HG03025 (cell line): ENCODE measurements at regions not wholly inside any gene's neighbourhood (a gene's known extent, or its start where the extent isn't known, plus 50 kb on each side); places are given as distances from the start of the nearest gene placed in this dataset.

Experiments
- ATAC-seq: cut with Tn5 transposase; IDR thresholded peaks from one replicate; pipeline ENCODE4 v1.9.1; 2021; ENCODE audit warnings: mild to moderate bottlenecking, moderate library complexity; ENCODE audit not compliant: unreplicated experiment, low FRiP score

DNA sequence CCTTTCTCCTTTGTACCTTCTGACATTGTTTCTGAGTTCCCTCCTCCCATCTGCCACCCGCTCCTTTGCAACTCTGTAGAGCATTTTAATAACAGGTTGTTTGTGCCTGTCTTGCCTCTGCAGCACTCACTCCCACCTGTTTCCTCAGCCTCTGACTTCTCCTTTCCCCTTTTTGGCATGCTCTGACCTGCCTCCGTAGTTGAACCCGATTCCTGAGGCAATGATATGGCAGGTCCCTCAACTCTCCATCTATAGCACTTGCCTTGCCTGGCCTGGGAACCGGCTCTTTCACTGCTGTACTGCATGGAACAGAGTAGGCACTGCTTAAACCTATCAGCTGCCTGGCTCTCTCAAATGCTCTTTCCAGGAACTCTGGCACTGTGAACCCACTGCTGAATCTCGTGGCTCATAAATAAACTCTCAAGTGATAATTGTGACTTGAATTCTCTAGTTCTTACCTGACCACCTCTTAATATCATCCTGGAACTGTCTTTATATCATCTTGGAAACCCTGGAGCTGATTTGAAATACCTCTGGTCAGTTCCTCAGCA, 50.3 kb downstream of the UTRN start:
- ATAC-seq = no peak

DNA sequence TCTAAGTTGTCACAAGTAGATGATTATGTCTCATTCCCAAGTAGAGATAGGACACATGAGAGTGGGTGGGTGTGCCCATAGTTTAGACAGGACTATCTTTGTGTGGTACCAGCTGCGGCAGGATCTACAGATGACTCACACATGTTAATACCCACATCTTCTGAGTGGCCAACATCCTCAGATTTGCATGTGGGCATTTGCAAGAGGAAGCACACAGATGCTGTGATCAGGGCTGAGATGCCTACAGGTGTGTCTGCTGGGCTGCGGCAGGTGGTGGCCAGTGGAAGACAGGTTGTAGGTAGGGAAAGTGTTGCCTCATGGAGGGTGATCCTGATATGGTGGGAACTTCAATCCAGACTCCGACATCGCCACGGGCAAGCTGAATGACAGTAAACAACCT, 50.8 kb downstream of the UTRN start:
- ATAC-seq = no peak

GRCh38 chr6:144336900-144337299, 51.8 kb downstream of the UTRN start:
- ATAC-seq = no peak

- ATAC-seq = no peak
These were observed 53.3 kb downstream of the UTRN start for GRCh38 chr6:144338474-144338873.

GRCh38 chr6:144338951-144339700, 54.0 kb downstream of the UTRN start:
- no peak for ATAC-seq

- no peak for ATAC-seq
These were observed 54.8 kb downstream of the UTRN start for GRCh38 chr6:144339859-144340452.

DNA sequence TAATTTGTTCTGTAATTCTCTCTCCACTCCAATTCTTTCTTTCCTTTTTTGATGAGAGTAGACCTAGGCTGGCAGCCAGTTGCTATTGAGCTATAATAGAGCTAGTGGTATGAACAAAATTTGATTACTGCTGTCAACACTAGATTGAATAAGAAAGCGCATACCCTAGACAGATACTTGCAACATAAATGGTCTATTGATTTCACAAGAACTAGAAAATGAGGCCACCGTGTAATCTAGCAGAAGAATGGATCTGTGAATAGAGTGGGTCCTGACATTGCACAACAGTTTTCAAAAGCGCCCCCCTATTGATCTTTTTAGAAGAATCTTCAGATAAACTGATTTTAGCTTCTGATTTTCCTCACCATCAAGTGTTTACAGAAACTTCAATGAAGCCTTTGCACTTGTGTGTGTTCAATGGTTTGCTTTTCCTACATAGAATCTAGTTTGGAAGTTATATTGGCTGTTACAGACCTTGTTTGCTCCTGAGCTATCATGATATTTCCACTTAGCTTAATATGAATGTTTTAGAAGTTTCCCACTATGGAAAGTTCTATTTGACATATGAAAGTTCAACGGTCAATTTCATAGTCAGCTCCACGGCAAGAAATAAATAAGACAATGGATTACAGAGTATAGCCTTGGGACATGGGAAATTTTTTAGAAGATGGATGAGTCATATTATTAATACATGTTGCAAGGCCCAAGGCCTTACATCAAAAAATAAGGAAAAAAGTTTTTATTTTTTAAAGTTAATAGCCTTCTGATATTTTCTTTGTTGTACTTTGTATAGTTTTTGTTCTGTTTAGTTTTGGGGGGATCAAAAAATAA, 55.6 kb downstream of the UTRN start:
- ATAC-seq = no peak

DNA sequence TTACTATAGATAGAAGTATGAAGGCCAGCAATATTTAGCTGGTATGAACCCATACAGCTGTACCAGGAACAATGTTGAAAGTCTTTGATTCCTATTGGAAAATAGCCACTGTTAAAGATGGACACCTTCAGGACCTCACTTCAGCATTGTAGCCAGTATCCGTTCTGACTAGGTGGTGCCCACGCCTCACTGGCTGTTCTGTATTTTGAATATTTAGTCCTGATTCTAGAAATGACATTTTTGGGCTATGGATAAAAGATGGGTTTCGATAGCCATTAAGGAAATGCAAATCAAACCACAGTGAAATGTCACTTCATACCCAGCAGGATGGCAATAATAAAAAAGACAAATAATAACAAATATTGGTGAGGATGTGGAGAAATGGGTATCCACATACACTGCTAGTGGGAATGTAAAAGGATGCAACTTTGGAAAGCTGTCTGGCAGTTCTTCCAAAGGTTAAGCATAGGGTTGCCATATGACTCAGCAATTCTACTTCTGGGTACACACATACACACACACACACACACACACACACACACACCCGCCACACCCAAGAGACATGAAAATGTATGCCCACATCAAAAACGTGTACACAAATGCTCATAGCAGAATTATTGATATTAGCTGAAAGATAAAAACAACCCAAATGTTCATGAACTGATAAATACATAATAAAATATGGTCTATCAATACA, 56.8 kb downstream of the UTRN start:
- ATAC-seq = peak; percentile 33

DNA sequence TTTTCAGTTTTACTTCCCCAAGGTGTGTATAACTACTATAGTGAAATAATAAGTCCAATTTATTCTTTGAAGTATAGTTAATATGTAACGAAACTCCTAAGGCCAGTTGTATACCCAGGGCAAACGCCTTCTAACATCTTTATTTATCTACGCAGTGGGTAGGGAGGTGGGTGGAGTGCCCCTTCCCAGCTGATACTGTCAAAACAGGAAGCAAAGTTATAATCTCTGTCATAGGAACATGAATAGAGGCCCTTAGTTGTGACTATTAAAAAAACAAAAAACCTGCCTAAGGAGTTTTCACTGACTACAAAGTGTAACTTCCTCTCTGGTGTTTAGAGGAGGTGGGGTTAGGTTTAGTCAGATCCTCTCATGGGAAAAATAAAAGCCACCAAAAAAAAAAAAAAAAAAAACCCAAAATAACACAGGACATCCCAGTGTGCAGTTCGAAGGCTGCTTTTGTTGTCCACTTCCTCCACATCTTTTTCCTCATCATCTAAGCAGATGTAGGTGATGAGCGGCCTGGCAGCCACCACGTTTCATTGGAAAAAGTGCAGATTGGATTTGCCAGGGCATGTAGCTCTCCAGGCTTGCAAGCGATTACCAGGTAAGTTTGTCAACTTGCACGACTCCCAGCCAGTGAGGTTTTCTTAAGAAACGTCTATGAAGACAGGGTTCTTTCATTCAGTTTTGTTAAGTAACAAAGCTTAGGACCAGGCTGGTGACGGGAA, 58.7 kb downstream of the UTRN start:
- peak; percentile 36 for ATAC-seq

GRCh38 chr6:144344646-144345045, 59.5 kb downstream of the UTRN start:
- peak; percentile 62 for ATAC-seq

DNA sequence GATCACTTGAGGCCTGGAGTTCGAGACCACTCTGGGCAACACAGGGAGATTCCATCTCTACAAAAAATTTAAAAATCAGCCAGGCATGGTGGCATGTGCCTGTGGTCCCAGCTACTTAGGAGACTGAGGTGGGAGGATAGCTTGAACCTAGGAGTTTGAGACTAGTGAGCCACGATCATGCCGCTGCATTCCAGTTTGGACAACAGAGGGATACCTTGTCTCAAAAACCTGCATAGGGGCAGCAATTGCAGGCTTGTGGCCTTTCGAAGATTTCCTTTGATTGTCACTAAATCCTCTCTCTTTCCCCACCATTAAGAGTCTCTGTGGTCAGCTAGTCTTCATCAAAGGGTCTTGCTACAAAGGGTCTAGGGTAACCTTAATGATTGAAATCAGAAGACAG, 60.3 kb downstream of the UTRN start:
- ATAC-seq = no peak

DNA sequence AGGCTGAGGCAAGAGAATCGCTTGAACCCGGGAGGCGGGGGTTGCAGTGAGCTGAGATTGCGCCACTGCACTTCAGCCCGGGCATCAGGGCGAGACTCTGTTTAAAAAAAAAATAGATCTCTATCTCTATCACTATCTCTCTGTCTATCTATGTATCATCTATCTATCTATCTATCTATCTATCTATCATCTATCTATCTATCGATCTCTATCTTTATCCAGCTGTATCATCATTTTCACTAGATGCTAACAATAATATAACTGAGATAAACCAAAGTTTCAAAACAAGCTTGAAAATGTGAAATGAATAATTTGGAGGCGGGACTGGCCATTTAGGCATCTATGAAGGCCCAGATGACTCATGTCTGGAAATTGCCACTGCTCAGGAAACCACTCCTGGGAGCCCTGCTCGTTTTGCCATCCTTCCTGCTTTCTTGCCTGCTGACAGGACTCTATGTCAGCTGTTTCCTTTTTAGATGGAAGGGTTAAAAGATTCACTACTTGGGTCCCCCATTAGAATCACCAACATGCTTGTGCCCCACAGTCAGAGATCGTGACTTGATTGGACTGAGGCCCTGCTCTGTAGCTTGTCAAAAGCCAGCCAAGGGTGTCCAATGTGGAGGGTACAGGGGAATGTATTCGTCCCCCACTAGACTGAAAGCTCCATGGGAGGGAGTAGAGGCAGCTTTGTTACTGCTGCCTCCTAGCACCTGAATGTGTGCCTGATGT, 61.7 kb downstream of the UTRN start:
- ATAC-seq = no peak

DNA sequence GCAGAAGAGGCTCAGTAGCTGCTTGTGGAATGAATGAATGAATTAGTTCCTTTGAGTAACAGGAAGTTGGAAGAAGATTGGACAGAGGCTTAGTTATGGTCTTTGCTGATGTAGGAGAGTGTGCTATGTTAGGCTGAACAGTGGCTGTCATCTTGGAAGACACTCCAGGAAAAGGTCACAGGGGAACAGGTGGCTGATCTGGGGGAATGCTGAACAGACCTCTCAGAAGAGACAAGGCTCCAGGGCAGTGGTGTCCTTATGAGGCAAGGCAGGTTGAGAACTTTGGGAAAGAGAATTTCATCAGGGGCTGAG, 62.3 kb downstream of the UTRN start:
- no peak for ATAC-seq

GRCh38 chr6:144347933-144348332, 62.8 kb downstream of the UTRN start:
- ATAC-seq = no peak

- peak; percentile 53 for ATAC-seq
These were observed 64.8 kb downstream of the UTRN start for GRCh38 chr6:144349690-144350527.

DNA sequence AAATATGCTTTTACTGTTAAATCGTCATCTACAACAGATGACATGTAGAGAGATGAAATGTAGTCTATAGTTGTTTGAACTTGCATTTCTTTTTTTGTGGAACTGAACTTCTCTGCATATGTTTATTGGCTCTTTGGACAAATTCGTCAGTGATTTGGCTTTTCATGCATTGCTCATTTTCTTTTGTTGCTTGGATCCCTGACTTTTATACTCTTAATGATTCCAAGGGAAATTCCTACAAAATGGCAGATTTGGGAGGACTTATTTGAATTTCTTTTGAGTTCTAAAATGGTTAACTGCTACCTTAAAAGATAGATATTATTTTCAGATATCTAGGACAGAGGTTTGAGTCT, 65.4 kb downstream of the UTRN start:
- ATAC-seq = no peak

- ATAC-seq = no peak
These were observed 66.4 kb downstream of the UTRN start for GRCh38 chr6:144351379-144352127.

GRCh38 chr6:144352331-144352730, 67.2 kb downstream of the UTRN start:
- ATAC-seq = no peak
